Astrocyte of the spinal cord (primary cell): ENCODE measurements at regions not wholly inside any gene's neighbourhood (a gene's known extent, or its start where the extent isn't known, plus 50 kb on each side); places are given as distances from the start of the nearest gene placed in this dataset.
A peak's percentile ranks its signal among the peaks of the same experiment; 100 is the strongest.

ENCODE experiments used
- DNase-seq: peaks from one replicate; pipeline ENCODE4 v3.0.0; 2011; ENCODE audit warnings: low read depth, low spot score
- H3K4me3 ChIP-seq: 2 replicates; pipeline ENCODE4 v1.5.1; 2011; ENCODE audit warnings: low read depth, mild to moderate bottlenecking, low read length, moderate library complexity
- CTCF ChIP-seq: IDR thresholded peaks from 2 replicates; pipeline ENCODE4 v1.5.1; 2012; ENCODE audit warnings: low read depth, mild to moderate bottlenecking, low read length, inconsistent platforms
- in situ Hi-C: cut with HindIII; loops from 2 replicates; pipeline ENCODE4 v1.10.0; 2017; ENCODE audit warnings: low sequenced_read_pairs

GRCh38 chr7:16066805-16067459 lies 354.4 kb downstream of the CRPPA start:
- no peak for DNase-seq
- H3K4me3 ChIP-seq, result no peak overlapping the region
- in situ Hi-C loops, result no loop called here
- TF ChIP-seq CTCF, result no peak

GRCh38 chr7:16065939-16066338 lies 355.4 kb downstream of the CRPPA start:
- DNase-seq, result no peak
- H3K4me3 ChIP-seq, result no peak overlapping the region
- in situ Hi-C loops, result no loop called here
- no peak for TF ChIP-seq CTCF

GRCh38 chr7:16063716-16064675 lies 357.3 kb downstream of the CRPPA start:
- DNase-seq, result peak; percentile 40
- TF ChIP-seq CTCF, result no peak
- in situ Hi-C loops, result no loop called here
- no peak overlapping the region for H3K4me3 ChIP-seq

GRCh38 chr7:16063221-16063620 lies 358.1 kb downstream of the CRPPA start:
- no peak for DNase-seq
- no peak overlapping the region for H3K4me3 ChIP-seq
- in situ Hi-C loops, result no loop called here
- no peak for TF ChIP-seq CTCF

GRCh38 chr7:16062269-16062668 lies 359.1 kb downstream of the CRPPA start:
- no peak overlapping the region for H3K4me3 ChIP-seq
- TF ChIP-seq CTCF, result no peak
- in situ Hi-C loops, result no loop called here
- peak; percentile 94 for DNase-seq

GRCh38 chr7:16061630-16062029 lies 359.7 kb downstream of the CRPPA start:
- in situ Hi-C loops, result no loop called here
- no peak for DNase-seq
- TF ChIP-seq CTCF, result no peak
- H3K4me3 ChIP-seq, result no peak overlapping the region
